ENCODE measurements at regions not wholly inside any gene's neighbourhood (a gene's known extent, or its start where the extent isn't known, plus 50 kb on each side); places are given as distances from the start of the nearest gene placed in this dataset.

- Histone ChIP-seq H3K27ac (ENCODE audit: low read length) (no peak overlapping the region), H3K36me3 (ENCODE audit: control insufficient read depth in 2 of 2, extremely low read depth in 1 of 2, insufficient read depth in 1 of 2, low read length in 1 of 2) (no peaks in the 10 kb centered on the region), H3K27me3 (replicated peaks in 1 of 2; ENCODE audit: control insufficient read depth in 2 of 2, extremely low read depth in 1 of 2, insufficient read depth in 2 of 2, low read length in 1 of 2) (peaks cover 0 to 4% of the 10 kb centered on the region in 2 experiments), H3K9me3 (no peaks in the 10 kb centered on the region), H3K4me1 (ENCODE audit: control insufficient read depth in 1 of 2, extremely low read depth in 1 of 2, insufficient read depth in 2 of 2, low read length in 2 of 2) (no peaks in the 10 kb centered on the region), H3K4me3 (ENCODE audit: control insufficient read depth in 1 of 2, extremely low read depth in 1 of 2, low read length in 1 of 2) (no peak overlapping the region)
- Mint-ChIP-seq H3K27ac (no peak overlapping the region), H3K4me3 (no peak overlapping the region), H3K27me3 (no peaks in the 10 kb centered on the region), H3K4me1 (no peaks in the 10 kb centered on the region), H3K36me3 (no peaks in the 10 kb centered on the region), H3K9me3 (no peaks in the 10 kb centered on the region)
- WGBS (ENCODE audit: insufficient coverage), result no CpG with 5 or more reads among the region's 1 CpG
- ATAC-seq (replicated peaks in 1 of 4) (no peak), DNase-seq (no peak)
- ChIA-PET CTCF (interaction anchor here in 1 of 2 donors (0.6 kb wide), 1 partner anchor 204 kb away, joined by 3 read pairs; no protein-coding TSS in a partner anchor), POLR2A (interaction anchor here in 1 of 2 donors (0.6 kb wide), 1 partner anchor 498 kb away, joined by 5 read pairs; no protein-coding TSS in a partner anchor)
These were observed 557.8 kb upstream of the CFAP20DC start for GRCh38 chr3:59607656-59608055.

DNA sequence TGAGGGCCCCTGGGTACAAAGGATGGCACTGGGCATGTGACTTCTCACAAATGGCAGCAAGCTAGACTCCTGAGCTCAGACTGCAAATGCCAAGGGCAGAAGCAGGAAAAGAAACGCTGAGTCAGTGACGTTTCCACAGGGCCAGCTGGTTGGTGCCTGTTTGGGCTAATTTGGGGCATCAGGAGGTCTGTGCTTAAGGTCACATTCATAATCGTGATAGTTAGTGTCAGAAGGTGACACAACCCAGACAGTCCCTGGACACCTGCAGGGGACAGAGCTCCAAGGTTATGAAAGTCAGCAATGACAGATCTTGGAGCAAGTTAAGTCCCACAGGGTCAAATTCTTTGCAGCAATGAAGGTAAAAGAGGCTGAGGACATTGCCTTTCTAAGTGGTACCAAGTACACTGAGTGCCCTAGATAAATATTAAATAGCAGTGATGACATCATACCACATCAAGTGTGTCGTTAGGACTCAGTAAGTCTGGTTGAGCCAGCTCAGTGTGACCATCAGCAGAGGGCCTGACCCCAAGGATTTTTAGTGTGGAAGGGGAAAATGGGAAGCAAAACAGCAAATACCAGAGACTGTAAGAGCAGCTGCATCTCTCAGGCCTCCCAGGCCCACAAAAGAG, 556.9 kb upstream of the CFAP20DC start:
- H3K27ac Mint-ChIP-seq, result no peak overlapping the region
- WGBS (ENCODE audit: insufficient coverage), result 69% methylated on average over 3 of the region's 4 CpGs
- no peak overlapping the region for H3K4me3 ChIP-seq (ENCODE audit: control insufficient read depth in 1 of 2, extremely low read depth in 1 of 2, low read length in 1 of 2)
- H3K27me3 Mint-ChIP-seq, result no peaks in the 10 kb centered on the region
- no peaks in the 10 kb centered on the region for H3K4me1 ChIP-seq (ENCODE audit: control insufficient read depth in 1 of 2, extremely low read depth in 1 of 2, insufficient read depth in 2 of 2, low read length in 2 of 2)
- no peak overlapping the region for H3K27ac ChIP-seq (ENCODE audit: low read length)
- no peaks in the 10 kb centered on the region for H3K9me3 Mint-ChIP-seq
- no peak overlapping the region for H3K4me3 Mint-ChIP-seq
- no peaks in the 10 kb centered on the region for H3K36me3 Mint-ChIP-seq
- no peaks in the 10 kb centered on the region for H3K36me3 ChIP-seq (ENCODE audit: control insufficient read depth in 2 of 2, extremely low read depth in 1 of 2, insufficient read depth in 1 of 2, low read length in 1 of 2)
- peaks cover 0 to 4% of the 10 kb centered on the region in 2 experiments for H3K27me3 ChIP-seq (replicated peaks in 1 of 2; ENCODE audit: control insufficient read depth in 2 of 2, extremely low read depth in 1 of 2, insufficient read depth in 2 of 2, low read length in 1 of 2)
- DNase-seq, result no peak
- CTCF ChIA-PET, result no interaction called here
- H3K4me1 Mint-ChIP-seq, result no peaks in the 10 kb centered on the region
- ATAC-seq (replicated peaks in 1 of 4), result no peak
- no peaks in the 10 kb centered on the region for H3K9me3 ChIP-seq
- POLR2A ChIA-PET, result no interaction called here

DNA sequence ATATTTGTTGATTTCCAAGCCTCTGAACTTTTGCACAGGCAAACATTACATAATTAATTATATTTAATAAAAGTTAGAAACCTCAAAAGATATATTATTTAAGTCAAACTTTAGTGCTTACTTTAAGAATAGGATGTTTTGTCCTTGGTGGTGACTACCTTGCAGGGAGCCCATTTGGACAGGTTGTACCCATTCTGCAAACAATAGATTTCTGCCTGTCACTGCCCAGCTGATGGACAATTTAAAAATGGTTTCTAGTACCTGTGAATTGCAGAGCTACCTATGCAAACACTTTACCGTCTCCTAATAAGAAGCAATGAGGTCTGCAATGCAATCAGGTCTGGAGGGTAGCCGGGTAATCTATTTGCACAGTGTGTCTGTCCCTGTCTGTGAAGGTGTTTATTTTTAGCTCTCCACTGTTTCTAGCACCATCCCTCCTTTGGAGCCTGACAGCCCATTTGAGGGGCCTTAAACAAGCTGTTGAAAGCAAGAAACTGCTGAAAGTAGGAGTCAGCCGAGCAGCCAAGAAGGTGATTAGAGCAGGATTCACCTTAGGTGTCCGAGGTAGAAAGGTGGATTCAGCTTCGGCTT, 556.2 kb upstream of the CFAP20DC start:
- no peak for DNase-seq
- Mint-ChIP-seq H3K36me3 (no peaks in the 10 kb centered on the region), H3K27ac (no peak overlapping the region), H3K27me3 (no peaks in the 10 kb centered on the region), H3K4me3 (no peak overlapping the region), H3K4me1 (no peaks in the 10 kb centered on the region), H3K9me3 (no peaks in the 10 kb centered on the region)
- ATAC-seq (replicated peaks in 1 of 4), result no peak
- Histone ChIP-seq H3K27ac (ENCODE audit: low read length) (no peak overlapping the region), H3K4me3 (ENCODE audit: control insufficient read depth in 1 of 2, extremely low read depth in 1 of 2, low read length in 1 of 2) (no peak overlapping the region), H3K4me1 (ENCODE audit: control insufficient read depth in 1 of 2, extremely low read depth in 1 of 2, insufficient read depth in 2 of 2, low read length in 2 of 2) (no peaks in the 10 kb centered on the region), H3K36me3 (ENCODE audit: control insufficient read depth in 2 of 2, extremely low read depth in 1 of 2, insufficient read depth in 1 of 2, low read length in 1 of 2) (no peaks in the 10 kb centered on the region), H3K9me3 (no peaks in the 10 kb centered on the region), H3K27me3 (replicated peaks in 1 of 2; ENCODE audit: control insufficient read depth in 2 of 2, extremely low read depth in 1 of 2, insufficient read depth in 2 of 2, low read length in 1 of 2) (peaks cover 0 to 4% of the 10 kb centered on the region in 2 experiments)
- 92% methylated on average over 3 of the region's 5 CpGs for WGBS (ENCODE audit: insufficient coverage)
- ChIA-PET CTCF (no interaction called here), POLR2A (interaction anchor here in 1 of 2 donors (0.6 kb wide), 1 partner anchor 149 kb away, joined by 4 read pairs; no protein-coding TSS in a partner anchor)

DNA sequence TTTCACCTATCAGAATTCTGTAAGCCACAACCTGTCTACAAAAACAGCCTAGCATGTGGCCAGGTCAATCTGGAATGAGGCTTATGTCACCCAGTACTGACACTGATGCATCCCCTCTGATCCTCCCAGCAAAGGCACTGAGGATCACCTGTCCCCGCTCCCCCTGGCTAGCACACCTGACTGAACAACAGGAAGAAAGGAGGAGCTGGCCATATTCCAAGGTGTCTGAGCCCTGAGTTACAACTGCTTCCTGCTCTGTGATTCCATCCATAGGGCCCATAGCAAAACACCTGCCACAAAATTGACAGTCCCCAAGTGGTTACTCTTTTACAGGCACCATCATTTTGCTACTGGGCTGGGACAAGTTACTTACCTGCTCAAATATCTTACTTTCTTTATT, 555.5 kb upstream of the CFAP20DC start:
- no peaks in the 10 kb centered on the region for H3K27me3 Mint-ChIP-seq

GRCh38 chr3:59601486-59601885, 551.7 kb upstream of the CFAP20DC start:
- no peaks in the 10 kb centered on the region for H3K9me3 Mint-ChIP-seq

More for the DNA sequence above, 555.5 kb upstream of the CFAP20DC start:
- no peaks in the 10 kb centered on the region for H3K9me3 ChIP-seq
- Mint-ChIP-seq H3K27ac (no peak overlapping the region), H3K36me3 (no peaks in the 10 kb centered on the region), H3K4me3 (no peak overlapping the region), H3K9me3 (no peaks in the 10 kb centered on the region), H3K4me1 (no peaks in the 10 kb centered on the region)
- 80% methylated on average over 1 of the region's 1 CpG for WGBS (ENCODE audit: insufficient coverage)
- no peak overlapping the region for H3K4me3 ChIP-seq (ENCODE audit: control insufficient read depth in 1 of 2, extremely low read depth in 1 of 2, low read length in 1 of 2)
- ChIA-PET CTCF (no interaction called here), POLR2A (no interaction called here)
- no peaks in the 10 kb centered on the region for H3K36me3 ChIP-seq (ENCODE audit: control insufficient read depth in 2 of 2, extremely low read depth in 1 of 2, insufficient read depth in 1 of 2, low read length in 1 of 2)
- H3K27me3 ChIP-seq (replicated peaks in 1 of 2; ENCODE audit: control insufficient read depth in 2 of 2, extremely low read depth in 1 of 2, insufficient read depth in 2 of 2, low read length in 1 of 2), result peaks cover 0 to 4% of the 10 kb centered on the region in 2 experiments
- ATAC-seq (replicated peaks in 1 of 4) (no peak), DNase-seq (no peak)
- no peak overlapping the region for H3K27ac ChIP-seq (ENCODE audit: low read length)
- H3K4me1 ChIP-seq (ENCODE audit: control insufficient read depth in 1 of 2, extremely low read depth in 1 of 2, insufficient read depth in 2 of 2, low read length in 2 of 2), result no peaks in the 10 kb centered on the region

GRCh38 chr3:59600631-59601030, 550.8 kb upstream of the CFAP20DC start:
- no peak overlapping the region for H3K27ac ChIP-seq (ENCODE audit: low read length)
- CTCF ChIA-PET, result no interaction called here
- DNase-seq (no peak), ATAC-seq (replicated peaks in 1 of 4) (no peak)
- Mint-ChIP-seq H3K27ac (no peak overlapping the region), H3K27me3 (no peaks in the 10 kb centered on the region), H3K4me3 (no peak overlapping the region), H3K4me1 (no peaks in the 10 kb centered on the region), H3K9me3 (no peaks in the 10 kb centered on the region), H3K36me3 (no peaks in the 10 kb centered on the region)
- no peaks in the 10 kb centered on the region for H3K27me3 ChIP-seq (replicated peaks in 1 of 2; ENCODE audit: control insufficient read depth in 2 of 2, extremely low read depth in 1 of 2, insufficient read depth in 2 of 2, low read length in 1 of 2)
- POLR2A ChIA-PET, result no interaction called here
- H3K4me1 ChIP-seq (ENCODE audit: control insufficient read depth in 1 of 2, extremely low read depth in 1 of 2, insufficient read depth in 2 of 2, low read length in 2 of 2), result no peaks in the 10 kb centered on the region
- H3K4me3 ChIP-seq (ENCODE audit: control insufficient read depth in 1 of 2, extremely low read depth in 1 of 2, low read length in 1 of 2), result no peak overlapping the region
- no CpG with 5 or more reads among the region's 2 CpGs for WGBS (ENCODE audit: insufficient coverage)
- H3K9me3 ChIP-seq, result no peaks in the 10 kb centered on the region
- no peaks in the 10 kb centered on the region for H3K36me3 ChIP-seq (ENCODE audit: control insufficient read depth in 2 of 2, extremely low read depth in 1 of 2, insufficient read depth in 1 of 2, low read length in 1 of 2)

More at GRCh38 chr3:59601486-59601885, 551.7 kb upstream of the CFAP20DC start:
- H3K4me1 Mint-ChIP-seq, result no peaks in the 10 kb centered on the region
- H3K27ac Mint-ChIP-seq, result no peak overlapping the region
- Histone ChIP-seq H3K4me3 (ENCODE audit: control insufficient read depth in 1 of 2, extremely low read depth in 1 of 2, low read length in 1 of 2) (no peak overlapping the region), H3K27me3 (replicated peaks in 1 of 2; ENCODE audit: control insufficient read depth in 2 of 2, extremely low read depth in 1 of 2, insufficient read depth in 2 of 2, low read length in 1 of 2) (peaks cover 0 to 3% of the 10 kb centered on the region in 2 experiments), H3K36me3 (ENCODE audit: control insufficient read depth in 2 of 2, extremely low read depth in 1 of 2, insufficient read depth in 1 of 2, low read length in 1 of 2) (no peaks in the 10 kb centered on the region), H3K4me1 (ENCODE audit: control insufficient read depth in 1 of 2, extremely low read depth in 1 of 2, insufficient read depth in 2 of 2, low read length in 2 of 2) (no peaks in the 10 kb centered on the region), H3K27ac (ENCODE audit: low read length) (no peak overlapping the region), H3K9me3 (no peaks in the 10 kb centered on the region)
- H3K36me3 Mint-ChIP-seq, result no peaks in the 10 kb centered on the region
- no peak for DNase-seq
- H3K27me3 Mint-ChIP-seq, result no peaks in the 10 kb centered on the region
- no peak overlapping the region for H3K4me3 Mint-ChIP-seq
- ATAC-seq (replicated peaks in 1 of 4), result no peak
- whole genome bisulfite sequencing (ENCODE audit: insufficient coverage), result no CpG with 5 or more reads among the region's 1 CpG
- POLR2A ChIA-PET, result no interaction called here
- CTCF ChIA-PET, result no interaction called here
